HG03025 (cell line): ENCODE measurements at regions not wholly inside any gene's neighbourhood (a gene's known extent, or its start where the extent isn't known, plus 50 kb on each side); places are given as distances from the start of the nearest gene placed in this dataset.

Experiments
- ATAC-seq: cut with Tn5 transposase; IDR thresholded peaks from one replicate; pipeline ENCODE4 v1.9.1; 2021; ENCODE audit warnings: mild to moderate bottlenecking, moderate library complexity; ENCODE audit not compliant: unreplicated experiment, low FRiP score

GRCh38 chr5:58076483-58077257 lies 383.2 kb downstream of the PLK2 start:
- no peak for ATAC-seq

DNA sequence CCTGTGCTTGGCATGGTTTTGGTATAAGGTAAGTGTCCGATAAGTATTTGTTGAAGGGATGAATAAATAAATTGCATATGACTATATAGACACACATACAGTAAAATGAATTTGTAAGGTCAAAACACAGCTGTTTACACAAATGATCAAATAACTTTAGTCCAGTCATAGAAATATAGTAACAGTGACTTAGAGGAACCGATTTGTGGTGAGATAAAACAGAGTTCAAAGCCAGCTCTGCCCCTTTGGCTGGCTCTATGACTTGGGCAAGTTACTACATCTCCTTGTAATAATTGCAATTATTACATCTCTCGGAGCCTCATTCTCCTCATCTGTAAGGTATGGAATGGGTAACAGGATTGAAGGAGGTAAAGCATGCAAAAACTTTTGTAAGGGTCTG lies 384.0 kb downstream of the PLK2 start:
- ATAC-seq, result no peak

DNA sequence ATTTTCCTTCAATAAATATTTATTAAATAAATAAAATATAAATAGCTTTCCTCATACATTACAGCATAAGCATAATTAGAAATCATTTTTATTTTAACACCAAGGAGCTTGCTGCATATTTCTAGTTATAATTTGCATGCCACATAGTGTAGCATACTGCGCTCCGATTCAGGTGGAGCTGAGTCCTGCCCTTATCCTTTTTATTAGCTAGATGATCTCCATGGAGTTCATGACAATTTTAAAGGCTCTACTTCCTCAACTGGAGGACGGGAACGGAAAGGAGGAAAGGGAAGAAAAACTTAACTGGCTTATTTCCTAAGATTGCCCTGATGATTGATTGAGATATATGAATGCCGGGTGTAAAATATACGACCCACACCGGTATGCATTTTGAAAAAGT lies 385.2 kb downstream of the PLK2 start:
- no peak for ATAC-seq

DNA sequence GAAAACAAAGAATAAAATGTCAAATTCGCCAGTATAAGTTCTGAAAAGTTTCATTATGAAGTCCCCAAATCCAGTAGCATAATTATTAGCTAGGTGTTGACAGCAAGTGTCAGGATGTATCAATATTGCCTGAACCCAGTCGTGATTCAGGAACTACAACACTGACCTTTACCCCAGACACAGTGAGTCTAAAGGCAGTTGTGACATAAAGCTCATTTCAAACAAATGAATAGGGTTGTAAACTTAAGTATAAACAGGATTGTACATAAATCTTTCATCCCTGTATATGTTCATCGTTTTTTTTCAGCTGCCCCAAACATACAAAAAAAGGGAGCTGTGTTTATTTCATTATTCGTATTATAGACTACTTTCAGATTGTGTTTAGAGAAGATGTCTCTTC lies 385.7 kb downstream of the PLK2 start:
- no peak for ATAC-seq

DNA sequence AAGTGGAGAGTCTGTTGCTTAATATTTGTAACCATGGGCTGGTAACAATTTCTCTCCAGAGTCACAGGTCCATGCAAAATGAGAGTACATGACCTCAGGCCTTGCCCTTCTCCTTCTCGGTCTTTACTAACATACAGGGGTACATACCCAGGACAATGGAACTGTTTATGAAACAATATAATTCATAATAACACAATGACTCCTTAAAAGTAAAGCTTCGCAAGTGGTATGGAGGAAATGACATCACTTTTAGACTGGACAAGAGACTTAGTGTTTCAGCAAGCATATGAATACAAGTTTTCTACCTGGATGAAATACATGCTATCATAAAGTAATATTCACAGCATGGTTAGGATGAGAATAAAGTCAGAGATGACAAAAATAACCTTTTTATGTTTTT lies 386.6 kb downstream of the PLK2 start:
- no peak for ATAC-seq

DNA sequence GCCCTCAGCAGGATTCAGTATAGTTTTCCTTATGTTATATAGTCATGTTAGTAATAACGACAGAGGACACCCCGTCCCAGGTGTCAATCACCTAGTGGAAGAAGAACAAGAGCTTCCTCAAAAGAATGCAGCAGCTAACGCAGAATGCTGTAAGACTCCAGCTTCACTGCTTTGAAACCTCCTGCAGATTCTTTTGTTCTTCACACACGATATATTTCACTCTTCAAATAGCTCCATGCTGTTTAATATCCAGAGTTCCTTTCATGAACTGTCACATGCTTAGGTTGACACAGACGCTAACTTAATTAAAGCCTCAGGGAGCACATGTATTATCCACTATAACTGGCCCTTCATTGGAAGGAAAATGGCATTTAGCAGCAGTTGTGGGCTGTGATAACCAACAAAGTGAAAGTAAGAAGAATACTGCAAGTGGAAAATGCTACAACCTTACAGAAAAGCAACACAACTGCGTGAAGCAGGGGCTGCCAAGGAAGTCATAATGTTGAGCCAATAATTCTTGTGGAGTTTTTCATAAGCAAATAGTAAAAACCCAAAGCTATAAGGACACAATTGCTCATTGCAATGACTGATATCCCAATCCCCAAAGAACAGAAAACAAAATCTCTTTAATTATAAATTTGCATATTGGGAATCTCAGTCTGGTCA lies 387.5 kb downstream of the PLK2 start:
- ATAC-seq, result no peak

GRCh38 chr5:58071566-58071965 lies 388.3 kb downstream of the PLK2 start:
- ATAC-seq, result no peak

GRCh38 chr5:58069846-58070245 lies 390.0 kb downstream of the PLK2 start:
- ATAC-seq, result no peak

GRCh38 chr5:58069016-58069705 lies 390.7 kb downstream of the PLK2 start:
- ATAC-seq, result no peak

GRCh38 chr5:58066557-58066956 lies 393.3 kb downstream of the PLK2 start:
- ATAC-seq, result no peak

DNA sequence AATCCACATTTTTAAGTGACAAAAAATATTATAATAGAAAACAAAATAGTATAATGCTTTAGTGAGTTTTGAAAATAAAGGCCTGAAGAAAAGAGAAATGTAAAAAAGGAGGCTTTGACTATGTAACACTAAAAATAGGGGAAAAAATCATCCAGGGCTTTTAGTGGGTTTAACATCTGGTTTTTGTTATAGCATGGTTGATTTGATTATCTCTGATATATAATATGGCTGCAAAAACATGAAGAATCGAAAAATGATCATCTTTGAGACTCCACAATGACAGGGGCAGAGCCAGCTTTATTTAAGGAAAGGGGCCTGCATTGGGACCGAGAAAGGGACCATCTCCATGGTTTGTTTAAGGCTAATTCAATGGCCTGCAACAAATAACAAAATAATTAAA lies 393.8 kb downstream of the PLK2 start:
- ATAC-seq, result no peak

- no peak for ATAC-seq
Measured at GRCh38 chr5:58064801-58065200, 395.1 kb downstream of the PLK2 start.

DNA sequence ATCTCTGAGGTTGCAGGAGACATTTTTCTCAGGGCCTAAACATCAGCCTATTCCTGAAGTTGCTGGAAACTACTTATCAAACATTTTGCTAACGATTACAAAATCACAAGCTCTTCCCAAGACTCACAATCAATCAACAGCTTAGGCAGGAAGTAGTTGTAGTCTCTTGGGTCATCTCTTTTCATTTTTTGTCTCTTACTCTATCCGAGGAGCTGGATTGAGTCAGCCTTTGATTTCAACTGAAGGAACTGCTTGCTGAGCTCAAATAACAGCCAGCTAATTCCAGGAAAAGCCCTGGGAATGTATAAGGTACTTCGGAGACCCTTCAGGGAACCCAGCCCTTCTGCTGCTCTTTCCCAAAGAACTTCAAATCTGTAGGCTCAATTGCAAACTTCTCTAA lies 398.9 kb downstream of the PLK2 start:
- no peak for ATAC-seq

- ATAC-seq, result no peak
Measured at GRCh38 chr5:58057324-58057723, 402.6 kb downstream of the PLK2 start.

DNA sequence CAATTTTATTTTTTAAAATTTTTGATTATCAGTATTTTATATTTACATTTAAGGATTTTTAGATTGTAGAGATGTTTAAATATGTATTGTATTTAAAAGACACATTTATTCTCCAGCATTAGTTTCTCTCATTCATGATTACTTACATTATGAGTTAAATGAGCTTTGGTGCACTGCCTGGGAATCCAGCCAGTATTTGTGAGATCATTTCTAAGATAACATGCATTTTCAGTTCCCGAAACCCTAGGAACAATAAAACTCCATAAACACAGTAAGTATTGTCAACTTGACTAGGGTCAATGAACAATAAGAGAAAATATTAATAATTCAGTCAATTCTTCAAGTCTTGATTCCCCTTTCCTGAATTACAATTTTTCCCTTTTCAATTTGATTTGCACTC lies 403.3 kb downstream of the PLK2 start:
- no peak for ATAC-seq

- ATAC-seq, result no peak
Measured at GRCh38 chr5:58054018-58054417, 405.9 kb downstream of the PLK2 start.

GRCh38 chr5:58048954-58049353 lies 410.9 kb downstream of the PLK2 start:
- ATAC-seq, result no peak

DNA sequence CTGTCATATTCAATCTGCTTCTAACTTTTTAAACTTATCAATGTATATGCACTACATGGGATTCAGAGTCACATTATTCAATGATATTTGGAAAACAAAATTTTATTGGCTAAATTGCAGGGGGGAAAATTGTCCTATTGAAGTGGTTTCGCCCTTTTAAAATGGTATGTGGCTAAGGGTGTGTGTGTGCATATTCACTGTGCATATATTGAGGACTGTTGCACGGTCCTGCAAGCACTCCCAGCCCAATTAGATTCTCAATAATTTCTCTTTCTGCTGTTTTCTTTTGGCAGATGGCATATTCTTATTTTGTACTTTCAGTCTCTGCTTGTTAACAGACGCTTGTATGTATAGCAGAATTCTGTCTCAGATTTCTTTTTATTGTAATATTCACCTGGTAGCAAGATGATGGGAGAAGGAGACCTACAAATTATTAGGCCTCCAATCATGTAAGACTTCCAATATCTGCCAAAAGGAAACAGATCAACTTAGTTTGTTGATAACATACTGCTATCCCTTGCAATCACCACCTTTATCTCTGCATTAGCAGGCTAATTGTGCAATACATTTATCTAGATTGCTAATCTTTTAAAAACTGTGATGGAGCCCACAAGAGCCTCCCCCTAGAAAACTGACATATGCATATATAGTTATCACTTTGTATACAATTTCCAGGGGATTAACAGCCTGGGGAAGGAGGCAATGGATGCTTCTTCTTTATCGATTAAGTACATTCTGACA lies 411.5 kb downstream of the PLK2 start:
- no peak for ATAC-seq

DNA sequence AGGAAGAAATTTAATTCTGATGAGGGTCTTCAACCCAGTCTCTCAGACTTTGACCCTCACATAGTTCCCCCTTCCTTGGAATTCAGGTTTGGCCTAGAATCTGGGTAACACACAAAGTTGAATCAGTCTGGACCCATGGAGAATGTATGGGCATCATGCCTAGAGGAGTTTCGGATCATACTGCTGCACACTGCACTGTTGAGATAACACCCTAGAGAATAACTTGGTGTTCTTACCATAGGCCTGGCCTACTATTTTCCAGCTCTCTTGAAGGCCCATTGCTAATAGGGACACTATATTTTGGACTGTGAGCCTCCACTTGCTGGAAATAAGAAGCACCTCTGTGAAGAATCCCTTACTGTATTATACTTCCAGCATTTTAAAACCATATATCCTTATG lies 413.5 kb downstream of the PLK2 start:
- no peak for ATAC-seq

DNA sequence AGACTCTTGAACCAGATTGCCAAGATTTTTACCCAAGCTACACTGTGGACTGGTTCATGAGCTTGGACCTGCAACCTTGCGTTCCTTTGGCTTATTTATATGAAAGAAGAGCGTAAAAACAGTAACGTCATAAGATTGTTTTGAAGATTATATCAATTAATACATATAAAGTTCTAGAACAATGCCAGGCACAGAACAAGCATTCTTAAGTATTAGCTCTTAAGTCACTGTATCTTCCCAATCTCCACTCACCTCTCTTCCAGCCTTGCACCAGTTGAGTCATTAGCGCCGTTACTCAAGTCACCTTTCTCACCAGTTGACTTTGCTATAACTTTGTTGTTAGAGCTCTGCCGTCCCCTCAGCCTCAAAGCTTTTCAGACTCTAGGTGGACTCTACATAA lies 415.7 kb downstream of the PLK2 start:
- no peak for ATAC-seq
